Muscle of back (tissue), 3 donors: ENCODE measurements at regions not wholly inside any gene's neighbourhood (a gene's known extent, or its start where the extent isn't known, plus 50 kb on each side); places are given as distances from the start of the nearest gene placed in this dataset.

ENCODE experiments used
- DNase-seq, 3 donors: peaks; one replicate each; pipeline versions ENCODE4 v3.0.0 to v3.0.0-alpha.2; 2013

- no peak for DNase-seq
These were observed 353.9 kb upstream of the TENM4 start for GRCh38 chr11:79794484-79795393.

GRCh38 chr11:79794057-79794456, 353.2 kb upstream of the TENM4 start:
- no peak for DNase-seq

- DNase-seq, result no peak
These were observed 346.1 kb upstream of the TENM4 start for GRCh38 chr11:79786961-79787360.

- DNase-seq, result no peak
These were observed 343.0 kb upstream of the TENM4 start for GRCh38 chr11:79783833-79784232.

GRCh38 chr11:79768343-79768742, 327.5 kb upstream of the TENM4 start:
- no peak for DNase-seq

- DNase-seq, result peak; percentile 1 to 28 (median 4)
These were observed 321.6 kb upstream of the TENM4 start for GRCh38 chr11:79762279-79762921.

GRCh38 chr11:79758325-79758724, 317.5 kb upstream of the TENM4 start:
- no peak for DNase-seq

- no peak for DNase-seq
These were observed 306.6 kb upstream of the TENM4 start for GRCh38 chr11:79747406-79747805.

GRCh38 chr11:79744941-79745340, 304.1 kb upstream of the TENM4 start:
- no peak for DNase-seq

GRCh38 chr11:79742176-79742575, 301.3 kb upstream of the TENM4 start:
- no peak for DNase-seq

GRCh38 chr11:79739591-79739990, 298.8 kb upstream of the TENM4 start:
- no peak for DNase-seq

- DNase-seq, result no peak
These were observed 286.4 kb upstream of the TENM4 start for GRCh38 chr11:79727221-79727620.

GRCh38 chr11:79720115-79720514, 279.3 kb upstream of the TENM4 start:
- peak in 2 of 3 donors; percentile 4 to 7 for DNase-seq

GRCh38 chr11:79708319-79708932, 267.6 kb upstream of the TENM4 start:
- DNase-seq, result peak in 1 of 3 donors; percentile 3

GRCh38 chr11:79705648-79706047, 264.8 kb upstream of the TENM4 start:
- no peak for DNase-seq

GRCh38 chr11:79702303-79702702, 261.5 kb upstream of the TENM4 start:
- no peak for DNase-seq

GRCh38 chr11:79699246-79699645, 258.4 kb upstream of the TENM4 start:
- no peak for DNase-seq

GRCh38 chr11:79697905-79698304, 257.1 kb upstream of the TENM4 start:
- no peak for DNase-seq

- no peak for DNase-seq
These were observed 253.5 kb upstream of the TENM4 start for GRCh38 chr11:79694368-79694767.

GRCh38 chr11:79691445-79691844, 250.6 kb upstream of the TENM4 start:
- no peak for DNase-seq

- no peak for DNase-seq
These were observed 246.0 kb upstream of the TENM4 start for GRCh38 chr11:79686703-79687419.

- no peak for DNase-seq
These were observed 243.1 kb upstream of the TENM4 start for GRCh38 chr11:79683930-79684329.
